Epithelial cell of proximal tubule (primary cell): ENCODE measurements at regions not wholly inside any gene's neighbourhood (a gene's known extent, or its start where the extent isn't known, plus 50 kb on each side); places are given as distances from the start of the nearest gene placed in this dataset.

Experiments
- DNase-seq: peaks from one replicate; pipeline ENCODE4 v3.0.0-alpha.2; 2011; ENCODE audit warnings: low read depth
- H3K4me3 ChIP-seq: 2 replicates; pipeline ENCODE4 v1.5.1; 2011; ENCODE audit warnings: low read depth, mild to moderate bottlenecking, low read length
- TF ChIP-seq, protein P1 (sequence below): conservative IDR thresholded peaks from 2 replicates; pipeline ENCODE4 v1.5.1; 2012; ENCODE audit warnings: low read depth, mild to moderate bottlenecking, low read length

GRCh38 chr3:17951241-17951640 is 208.8 kb upstream of the TBC1D5 start:
- H3K4me3 ChIP-seq: no peak overlapping the region
- TF ChIP-seq, protein P1, sequence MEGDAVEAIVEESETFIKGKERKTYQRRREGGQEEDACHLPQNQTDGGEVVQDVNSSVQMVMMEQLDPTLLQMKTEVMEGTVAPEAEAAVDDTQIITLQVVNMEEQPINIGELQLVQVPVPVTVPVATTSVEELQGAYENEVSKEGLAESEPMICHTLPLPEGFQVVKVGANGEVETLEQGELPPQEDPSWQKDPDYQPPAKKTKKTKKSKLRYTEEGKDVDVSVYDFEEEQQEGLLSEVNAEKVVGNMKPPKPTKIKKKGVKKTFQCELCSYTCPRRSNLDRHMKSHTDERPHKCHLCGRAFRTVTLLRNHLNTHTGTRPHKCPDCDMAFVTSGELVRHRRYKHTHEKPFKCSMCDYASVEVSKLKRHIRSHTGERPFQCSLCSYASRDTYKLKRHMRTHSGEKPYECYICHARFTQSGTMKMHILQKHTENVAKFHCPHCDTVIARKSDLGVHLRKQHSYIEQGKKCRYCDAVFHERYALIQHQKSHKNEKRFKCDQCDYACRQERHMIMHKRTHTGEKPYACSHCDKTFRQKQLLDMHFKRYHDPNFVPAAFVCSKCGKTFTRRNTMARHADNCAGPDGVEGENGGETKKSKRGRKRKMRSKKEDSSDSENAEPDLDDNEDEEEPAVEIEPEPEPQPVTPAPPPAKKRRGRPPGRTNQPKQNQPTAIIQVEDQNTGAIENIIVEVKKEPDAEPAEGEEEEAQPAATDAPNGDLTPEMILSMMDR: no peak
- no peak for DNase-seq

GRCh38 chr3:17949101-17949500 is 206.7 kb upstream of the TBC1D5 start:
- TF ChIP-seq, protein P1: no peak
- H3K4me3 ChIP-seq: no peak overlapping the region
- DNase-seq: no peak

GRCh38 chr3:17947833-17948232 is 205.4 kb upstream of the TBC1D5 start:
- TF ChIP-seq, protein P1: no peak
- no peak overlapping the region for H3K4me3 ChIP-seq
- no peak for DNase-seq

- TF ChIP-seq, protein P1: no peak
- H3K4me3 ChIP-seq: no peak overlapping the region
- DNase-seq: no peak
Observed at GRCh38 chr3:17946619-17947018, 204.2 kb upstream of the TBC1D5 start.

DNA sequence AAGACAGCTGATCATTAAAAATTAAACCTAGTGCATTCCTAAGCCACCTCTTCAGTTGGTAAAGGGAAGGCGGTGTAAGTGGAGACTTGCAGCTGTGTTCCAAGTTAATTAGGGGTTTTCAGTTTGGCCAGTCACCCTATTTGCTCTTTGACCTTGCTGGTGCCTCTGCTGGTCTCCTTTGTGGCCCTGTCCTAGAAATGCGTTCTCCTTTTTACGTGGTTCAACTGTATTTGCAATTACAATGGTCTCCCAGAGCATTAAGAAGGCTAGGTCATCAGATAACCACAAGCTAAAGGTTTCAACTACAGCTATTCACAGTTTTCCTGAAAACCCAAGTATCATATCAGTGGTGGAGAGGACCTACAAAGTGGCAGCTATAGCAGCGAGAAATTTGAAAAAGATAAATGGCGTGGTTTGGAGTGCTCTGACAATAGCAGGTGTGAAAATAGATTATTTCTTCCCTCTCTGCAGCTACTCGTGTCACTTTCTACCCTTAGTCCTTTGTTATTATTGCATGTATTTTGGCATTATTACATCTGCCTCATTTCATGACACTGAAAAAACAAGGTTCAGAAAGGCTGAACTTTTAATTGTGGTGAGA is 203.5 kb upstream of the TBC1D5 start:
- no peak overlapping the region for H3K4me3 ChIP-seq
- TF ChIP-seq, protein P1: no peak
- no peak for DNase-seq

GRCh38 chr3:17945018-17945798 is 202.8 kb upstream of the TBC1D5 start:
- DNase-seq: no peak
- TF ChIP-seq, protein P1: no peak
- H3K4me3 ChIP-seq: no peak overlapping the region

- DNase-seq: no peak
- TF ChIP-seq, protein P1: no peak
- no peak overlapping the region for H3K4me3 ChIP-seq
Observed at GRCh38 chr3:17942856-17943255, 200.4 kb upstream of the TBC1D5 start.
